Amniotic epithelial cell (primary cell): ENCODE measurements at regions not wholly inside any gene's neighbourhood (a gene's known extent, or its start where the extent isn't known, plus 50 kb on each side); places are given as distances from the start of the nearest gene placed in this dataset.

Experiments
- DNase-seq: peaks from one replicate; pipeline ENCODE4 v3.0.0-alpha.2; 2010; ENCODE audit warnings: low read depth

- DNase-seq = no peak
These were observed 1128.0 kb downstream of the AACS start for GRCh38 chr12:126193190-126193589.

DNA sequence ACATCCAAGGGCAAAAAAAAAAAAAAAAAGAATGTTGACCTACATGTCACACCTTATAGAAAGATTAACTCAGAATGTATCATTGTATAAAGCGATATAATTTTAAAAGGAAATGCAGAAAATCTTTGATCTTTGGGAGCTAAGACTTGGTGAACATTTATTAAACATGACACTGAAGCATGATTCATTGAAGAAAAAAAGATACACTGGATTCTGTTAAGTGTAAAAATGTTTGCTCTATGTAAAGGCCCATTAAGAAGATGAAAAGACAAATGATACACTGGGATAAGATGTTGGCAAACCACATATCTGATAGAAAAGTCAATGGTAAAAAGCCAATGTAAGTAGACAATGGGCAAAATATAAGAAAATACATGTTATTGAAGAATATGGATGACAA is 1131.0 kb downstream of the AACS start:
- no peak for DNase-seq

DNA sequence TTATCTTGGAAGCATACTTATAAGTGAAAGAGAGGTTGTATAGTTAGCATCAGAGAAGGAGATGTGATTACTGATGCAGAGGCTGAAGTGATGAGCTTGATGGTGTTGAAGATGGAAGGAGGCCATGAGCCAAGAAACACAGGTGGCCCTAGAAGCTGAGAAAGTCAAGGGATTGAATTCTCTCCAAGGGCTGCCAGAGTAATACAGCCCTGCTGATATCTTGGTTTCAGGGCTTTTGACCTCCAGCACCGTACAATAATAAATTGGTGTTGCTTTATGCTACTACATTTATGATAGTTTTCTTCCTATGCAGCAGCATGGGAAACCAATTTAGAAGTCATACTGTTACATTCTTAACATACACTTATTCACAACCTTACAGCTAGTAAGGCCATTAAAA is 1133.3 kb downstream of the AACS start:
- no peak for DNase-seq

GRCh38 chr12:126198966-126199692 is 1133.9 kb downstream of the AACS start:
- no peak for DNase-seq

DNA sequence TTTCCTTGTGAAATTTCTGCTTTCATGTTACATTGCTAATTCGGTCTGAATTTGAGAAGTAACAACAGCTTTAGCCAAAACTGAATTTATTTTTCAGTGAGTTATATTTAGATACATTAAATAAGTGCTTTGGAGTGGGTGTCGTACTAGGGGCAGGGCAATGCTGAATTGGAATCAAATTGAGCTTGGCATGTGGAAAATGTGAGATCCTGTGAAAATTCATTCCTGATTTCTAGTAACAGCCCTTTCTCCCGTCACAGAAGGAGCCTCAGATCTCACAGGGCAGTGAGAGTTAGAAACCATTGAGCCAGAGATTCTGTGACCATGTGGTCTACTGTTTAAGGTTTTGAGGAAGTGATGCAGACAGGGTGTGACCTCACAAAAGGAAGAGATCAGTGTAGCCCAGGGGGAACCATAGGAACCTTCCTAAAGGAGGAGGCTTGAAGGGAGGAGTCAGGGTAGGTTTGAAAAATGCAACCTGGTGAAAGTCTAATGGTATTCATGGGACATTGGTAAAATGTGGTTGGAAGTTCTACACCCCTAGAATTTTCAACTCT is 1136.8 kb downstream of the AACS start:
- no peak for DNase-seq

DNA sequence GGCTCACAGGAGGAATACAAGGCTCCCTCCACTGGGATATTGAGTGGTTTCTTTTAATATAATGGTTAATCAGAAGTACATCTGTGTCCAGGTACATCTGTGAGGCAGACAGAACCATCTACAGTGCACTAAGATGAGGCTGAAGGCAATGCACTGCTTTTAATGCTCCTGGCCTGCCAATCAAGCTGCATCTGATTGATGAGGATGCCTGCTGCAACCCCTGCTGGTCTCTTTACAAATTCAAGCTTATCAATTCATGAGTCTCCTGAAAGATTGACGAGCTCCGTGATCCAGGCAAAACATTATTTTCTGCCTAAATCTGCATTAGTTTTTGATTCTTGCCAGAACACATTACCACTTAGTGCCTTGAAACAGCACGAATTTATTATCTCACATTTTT is 1139.1 kb downstream of the AACS start:
- no peak for DNase-seq

GRCh38 chr12:126210026-126210425 is 1144.8 kb downstream of the AACS start:
- DNase-seq = no peak

GRCh38 chr12:126210448-126210847 is 1145.2 kb downstream of the AACS start:
- peak; percentile 1 for DNase-seq

- DNase-seq = no peak
These were observed 1147.6 kb downstream of the AACS start for GRCh38 chr12:126212824-126213223.

DNA sequence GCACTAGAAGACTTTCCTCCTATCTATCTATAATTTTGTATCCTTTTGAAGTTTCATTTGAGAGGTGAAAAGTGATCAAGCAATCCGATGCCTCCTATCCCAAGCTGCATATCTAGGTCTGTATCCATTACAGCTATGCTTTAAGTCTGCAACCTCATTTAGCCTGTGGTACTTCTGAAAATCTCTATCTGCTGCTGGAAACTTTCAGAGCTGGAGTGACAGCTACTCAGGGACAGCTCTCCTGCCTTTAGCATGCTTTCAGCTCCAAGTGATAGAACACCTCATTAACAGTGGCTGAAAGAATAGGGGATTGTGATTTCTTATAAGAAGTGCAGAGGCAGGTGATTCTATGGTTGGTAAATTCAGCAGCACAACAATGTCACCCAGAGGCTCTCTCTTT is 1153.5 kb downstream of the AACS start:
- DNase-seq = no peak

GRCh38 chr12:126219139-126219538 is 1153.9 kb downstream of the AACS start:
- DNase-seq = no peak

GRCh38 chr12:126219654-126220279 is 1154.5 kb downstream of the AACS start:
- peak; percentile 8 for DNase-seq

DNA sequence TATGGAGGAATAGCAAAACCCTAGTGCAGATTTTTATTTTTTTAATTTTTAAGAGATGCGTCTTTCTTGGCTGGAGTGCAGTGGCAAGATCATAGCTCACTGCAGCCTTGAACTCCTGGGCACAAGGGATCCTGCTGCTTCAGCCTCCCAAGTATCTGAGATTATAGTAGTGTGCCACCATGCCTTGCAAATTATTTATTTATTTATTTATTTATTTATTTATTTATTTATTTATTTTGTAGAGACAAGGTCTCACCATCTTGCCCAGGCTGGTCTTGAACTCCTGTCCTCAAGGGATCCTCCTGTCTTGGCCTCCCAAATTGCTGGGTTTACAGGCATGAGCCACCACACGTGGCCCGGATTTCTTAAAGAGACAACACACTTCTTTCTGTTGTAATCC is 1158.8 kb downstream of the AACS start:
- no peak for DNase-seq

DNA sequence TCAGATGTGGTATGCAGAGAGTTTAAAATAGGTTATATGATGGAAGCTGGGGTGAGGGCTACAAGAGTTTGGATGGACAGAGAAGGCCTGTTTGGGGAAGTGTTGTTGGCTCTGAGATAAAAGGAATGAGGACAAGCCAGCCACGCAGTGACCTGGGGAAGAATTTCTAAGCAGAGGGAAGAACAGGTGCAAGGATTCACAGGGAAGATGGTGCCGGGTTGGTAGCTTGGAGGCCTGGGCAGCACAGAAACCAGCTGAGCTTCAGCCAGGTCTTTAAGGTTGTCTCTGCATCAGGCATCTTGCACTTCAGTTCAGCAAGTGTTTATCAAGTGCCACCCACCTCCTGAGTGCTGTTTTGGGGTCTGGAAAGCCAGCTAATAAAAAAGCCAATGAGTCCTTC is 1163.7 kb downstream of the AACS start:
- DNase-seq = no peak

GRCh38 chr12:126232711-126233110 is 1167.5 kb downstream of the AACS start:
- no peak for DNase-seq

- no peak for DNase-seq
These were observed 1168.4 kb downstream of the AACS start for GRCh38 chr12:126233625-126234024.

DNA sequence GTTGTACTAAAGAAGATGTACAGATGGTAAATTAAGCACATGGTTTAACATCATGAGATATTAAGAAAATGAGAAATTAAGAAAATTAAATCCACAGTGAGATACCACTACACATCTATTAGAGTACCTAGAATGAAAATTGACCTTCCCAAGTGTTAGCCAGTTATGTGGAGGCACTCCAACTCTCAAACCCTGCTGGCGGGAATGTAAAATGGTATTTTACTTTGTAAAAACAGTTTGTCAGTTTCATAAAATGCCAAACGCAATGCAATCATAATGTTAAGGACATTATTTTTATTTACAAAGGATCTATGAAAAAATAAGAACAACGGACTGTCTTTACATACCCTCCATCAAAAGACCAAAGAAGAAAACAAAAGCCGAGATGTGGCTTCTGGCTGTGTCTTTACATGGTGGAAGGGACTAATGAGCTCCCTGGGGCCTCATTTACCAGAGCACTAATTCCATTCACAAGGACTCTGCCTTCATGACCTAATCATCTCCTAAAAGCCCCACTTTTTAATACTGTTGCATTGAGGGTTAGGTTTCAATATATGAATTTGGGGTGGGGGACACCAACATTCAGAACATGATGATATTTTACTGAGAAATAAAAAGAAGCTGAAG is 1178.7 kb downstream of the AACS start:
- DNase-seq = no peak

- DNase-seq = no peak
These were observed 1182.7 kb downstream of the AACS start for GRCh38 chr12:126247936-126248335.

- peak; percentile 5 for DNase-seq
These were observed 1183.7 kb downstream of the AACS start for GRCh38 chr12:126248871-126249403.

GRCh38 chr12:126258190-126258589 is 1193.0 kb downstream of the AACS start:
- DNase-seq = no peak

- no peak for DNase-seq
These were observed 1197.6 kb downstream of the AACS start for GRCh38 chr12:126262829-126263228.

DNA sequence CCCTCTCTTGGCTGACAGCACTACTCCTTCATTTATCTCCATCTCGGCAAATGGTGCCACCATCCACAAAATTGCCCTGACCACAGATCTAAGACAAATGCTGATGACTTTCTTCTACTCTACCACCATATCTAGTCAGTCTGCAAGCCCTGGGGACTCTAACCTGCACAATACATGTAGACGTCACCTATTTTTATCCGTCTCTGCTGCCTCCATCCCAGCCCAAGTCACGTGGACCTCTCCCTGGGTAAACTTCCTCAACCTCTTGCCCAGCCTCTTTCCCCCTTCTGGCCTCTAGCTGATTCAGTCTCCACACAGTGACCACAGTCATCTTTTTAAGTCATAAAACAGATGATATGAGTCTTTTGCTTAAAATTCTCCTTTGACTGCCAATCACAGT is 1203.0 kb downstream of the AACS start:
- no peak for DNase-seq

DNA sequence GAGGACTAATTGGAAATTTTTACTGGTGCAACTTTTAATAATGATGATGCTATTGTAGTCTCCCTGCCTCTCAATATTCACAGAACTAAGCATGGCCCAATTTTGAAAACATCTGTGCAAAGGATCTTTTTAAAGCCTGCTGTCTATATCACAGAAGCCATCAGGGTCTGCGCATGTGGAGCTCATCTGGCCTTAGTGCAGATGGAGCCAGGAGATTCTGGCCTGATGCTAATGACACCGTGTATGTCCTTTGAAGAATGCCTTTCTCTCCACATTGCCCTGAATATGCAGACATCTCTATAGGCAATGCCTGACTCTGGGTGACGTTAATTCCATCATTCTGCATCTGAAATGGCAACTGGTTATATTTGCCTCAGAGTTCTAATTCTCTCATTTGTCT is 1205.9 kb downstream of the AACS start:
- DNase-seq = no peak
